ENCODE measurements at regions not wholly inside any gene's neighbourhood (a gene's known extent, or its start where the extent isn't known, plus 50 kb on each side); places are given as distances from the start of the nearest gene placed in this dataset.
"Not testable (repeated sequence)": the region's sequence is repeated elsewhere in the genome, so short reads cannot be mapped to it uniquely, and the experiment has no call there.

DNA sequence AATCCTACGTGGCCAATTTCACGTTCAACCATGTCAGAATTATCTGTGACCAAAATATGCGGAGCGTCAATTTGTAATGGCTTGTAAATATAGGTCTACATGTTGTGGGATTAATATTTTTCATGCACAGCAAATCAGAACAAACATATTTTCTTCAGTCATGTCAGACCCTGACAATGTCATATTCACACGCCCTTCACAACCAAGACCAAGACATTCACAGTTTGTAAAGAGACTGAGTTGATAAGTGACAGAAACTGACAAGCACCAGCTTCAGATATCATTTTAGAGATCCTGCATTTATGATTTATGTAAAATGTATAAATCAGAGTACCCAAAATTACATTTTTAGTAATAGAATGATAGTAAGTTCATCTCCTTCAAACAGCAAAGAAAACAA lies 57.3 kb upstream of the NOVA1 start:
- no peak for DNase-seq

DNA sequence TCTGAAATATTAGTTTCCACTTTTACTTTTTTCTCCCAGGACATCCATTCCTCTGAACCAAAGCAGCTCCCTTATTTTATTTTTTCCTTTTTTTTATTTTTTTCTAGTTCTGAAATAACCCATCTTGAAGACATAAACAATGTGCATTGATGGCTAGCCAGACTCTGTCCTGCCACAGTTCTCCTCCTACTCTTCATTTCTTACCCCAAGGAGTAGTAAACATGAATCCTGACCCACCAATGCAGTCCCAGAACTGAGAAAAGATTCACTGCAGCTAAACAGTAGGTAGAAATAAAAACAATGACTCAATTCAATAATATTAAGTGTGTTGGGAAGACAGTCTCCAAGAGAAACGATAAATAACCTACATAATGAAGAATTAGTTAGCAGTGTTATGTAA lies 65.7 kb upstream of the NOVA1 start:
- DNase-seq = no peak

DNA sequence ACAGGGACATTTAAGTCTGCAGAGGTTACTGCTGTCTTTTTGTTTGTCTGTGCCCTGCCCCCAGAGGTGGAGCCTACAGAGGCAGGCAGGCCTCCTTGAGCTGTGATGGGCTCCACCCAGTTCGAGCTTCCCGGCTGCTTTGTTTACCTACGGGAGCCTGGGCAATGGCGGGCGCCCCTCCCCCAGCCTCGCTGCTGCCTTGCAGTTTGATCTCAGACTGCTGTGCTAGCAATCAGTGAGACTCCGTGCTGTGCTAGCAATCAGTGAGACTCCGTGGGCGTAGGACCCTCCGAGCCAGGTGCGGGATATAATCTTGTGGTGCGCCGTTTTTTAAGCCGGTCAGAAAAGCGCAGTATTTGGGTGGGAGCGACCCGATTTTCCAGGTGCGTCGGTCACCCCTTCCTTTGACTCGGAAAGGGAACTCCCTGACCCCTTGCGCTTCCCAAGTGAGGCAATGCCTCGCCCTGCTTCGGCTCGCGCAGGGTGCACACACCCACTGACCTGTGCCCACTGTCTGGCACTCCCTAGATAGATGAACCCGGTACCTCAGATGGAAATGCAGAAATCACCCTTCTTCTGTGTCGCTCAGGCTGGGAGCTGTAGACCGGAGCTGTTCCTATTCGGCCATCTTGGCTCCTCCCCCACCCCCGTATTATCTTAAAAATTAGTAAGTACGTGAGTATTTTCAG lies 81.0 kb upstream of the NOVA1 start:
- DNase-seq = not testable (repeated sequence)

DNA sequence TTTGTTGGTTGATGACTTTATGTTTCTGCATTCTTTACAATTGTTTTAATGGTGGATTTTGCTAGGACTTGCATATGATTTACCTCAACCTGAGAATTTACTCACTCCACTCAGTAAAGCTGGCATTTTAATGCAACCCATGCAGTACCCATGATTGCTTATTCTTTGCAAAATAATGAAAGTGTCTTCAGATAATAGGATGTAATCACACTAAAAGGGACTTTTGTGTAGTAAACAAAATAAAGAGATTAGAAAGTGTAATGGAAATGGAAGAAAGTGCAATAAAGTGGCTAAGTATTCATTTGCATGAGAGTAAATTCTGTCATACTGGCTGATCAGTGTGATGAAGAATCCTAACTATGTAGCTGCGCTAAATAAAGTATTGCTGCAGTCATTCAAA lies 87.6 kb upstream of the NOVA1 start:
- DNase-seq = no peak

DNA sequence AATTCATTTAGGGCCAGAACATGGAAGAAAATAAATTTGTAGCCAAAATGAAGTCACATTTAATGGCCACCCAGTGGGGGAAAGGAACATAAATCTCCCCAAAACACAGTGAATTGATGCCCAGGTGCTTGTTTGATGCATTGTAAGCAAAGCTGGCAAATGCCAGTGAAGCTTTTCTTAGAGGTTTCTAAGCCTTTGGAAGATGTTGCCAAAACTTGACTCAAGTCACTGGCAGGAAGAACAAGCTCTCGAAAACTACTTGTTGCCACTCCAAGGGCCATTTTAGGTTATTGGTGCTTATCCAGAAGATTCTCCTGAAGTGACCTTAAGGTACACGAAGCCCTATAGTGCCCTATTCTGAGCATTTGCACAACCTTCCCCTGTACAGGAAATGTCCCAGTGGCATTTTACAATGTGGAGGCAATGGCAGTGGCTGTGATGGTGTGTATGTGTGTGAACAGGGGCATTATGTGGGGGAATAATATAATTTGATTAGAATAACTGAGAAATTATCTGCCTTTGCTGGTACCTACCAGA lies 89.5 kb upstream of the NOVA1 start:
- no peak for DNase-seq

DNA sequence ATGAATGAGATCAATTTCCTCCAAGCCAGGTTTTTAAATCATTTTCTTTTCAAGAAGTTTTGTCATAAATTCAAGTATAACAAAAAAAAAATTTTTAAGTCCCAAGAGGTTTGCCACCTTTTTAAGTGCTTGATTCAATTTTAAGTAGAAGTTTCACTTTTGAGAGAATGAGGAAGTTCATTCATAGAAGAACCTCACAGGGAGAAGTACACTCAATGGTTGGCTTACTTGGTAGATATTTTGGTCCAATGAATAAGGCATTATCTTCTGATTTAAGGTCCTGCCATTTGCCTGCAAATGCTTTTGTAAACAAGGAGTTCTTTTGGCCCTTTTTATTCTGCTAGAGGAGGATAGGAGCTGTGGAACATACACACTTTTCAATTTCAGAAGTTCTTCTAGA lies 96.7 kb upstream of the NOVA1 start:
- DNase-seq = no peak

DNA sequence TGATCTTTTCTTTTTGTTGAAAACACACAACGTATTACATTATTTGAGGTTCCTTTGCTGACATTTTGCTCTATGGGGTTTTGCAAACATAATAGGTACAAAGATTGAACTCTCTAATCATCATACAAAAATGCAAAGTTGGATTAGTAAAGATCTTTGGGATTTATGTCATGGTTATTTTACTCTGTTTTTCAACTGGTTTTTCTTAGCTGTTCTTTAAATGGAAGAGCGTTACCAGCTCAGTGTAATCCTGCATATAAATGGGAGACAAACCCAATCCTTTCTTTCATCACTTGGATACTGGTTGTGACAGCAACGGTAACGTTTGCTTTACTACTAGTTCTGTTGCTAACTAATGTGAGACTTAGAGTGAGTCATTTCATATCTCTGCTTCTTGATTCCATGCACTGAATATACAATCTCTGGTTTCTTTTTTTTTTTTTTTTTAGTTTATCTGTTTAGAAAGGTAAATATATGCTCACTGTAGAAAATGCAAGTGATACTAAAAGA lies 104.9 kb upstream of the NOVA1 start:
- no peak for DNase-seq

DNA sequence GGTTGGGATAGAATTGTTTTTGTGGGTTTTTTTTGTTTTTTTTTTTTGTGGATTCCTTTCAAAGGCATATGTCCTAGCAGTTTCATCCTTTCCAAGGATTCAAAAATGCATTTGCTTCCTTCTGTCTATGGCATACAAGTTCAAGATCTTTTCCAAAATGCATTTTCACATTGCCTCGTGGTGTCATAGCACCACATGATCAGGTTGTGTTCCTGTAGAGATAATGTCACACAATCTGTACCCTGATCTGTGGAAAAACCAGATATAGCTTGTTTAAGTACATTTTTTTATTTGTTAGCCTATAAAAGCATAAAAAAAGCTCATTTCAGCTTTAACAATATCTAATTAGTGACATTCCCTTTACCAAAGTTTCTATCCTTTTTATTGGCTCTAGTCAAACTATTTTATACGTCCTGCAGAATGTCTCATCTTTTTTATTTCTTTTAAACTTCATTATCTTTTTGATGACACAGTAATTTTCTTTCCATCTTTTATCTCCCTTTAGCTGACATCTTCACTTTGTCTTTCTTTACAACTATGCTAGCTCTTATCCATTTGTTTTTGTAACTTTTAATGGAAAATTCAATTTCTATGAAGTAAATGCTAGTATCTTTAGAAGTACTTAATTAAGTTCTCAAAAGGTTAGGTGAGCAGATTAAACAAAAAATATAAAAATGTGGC lies 106.0 kb upstream of the NOVA1 start:
- DNase-seq = no peak

DNA sequence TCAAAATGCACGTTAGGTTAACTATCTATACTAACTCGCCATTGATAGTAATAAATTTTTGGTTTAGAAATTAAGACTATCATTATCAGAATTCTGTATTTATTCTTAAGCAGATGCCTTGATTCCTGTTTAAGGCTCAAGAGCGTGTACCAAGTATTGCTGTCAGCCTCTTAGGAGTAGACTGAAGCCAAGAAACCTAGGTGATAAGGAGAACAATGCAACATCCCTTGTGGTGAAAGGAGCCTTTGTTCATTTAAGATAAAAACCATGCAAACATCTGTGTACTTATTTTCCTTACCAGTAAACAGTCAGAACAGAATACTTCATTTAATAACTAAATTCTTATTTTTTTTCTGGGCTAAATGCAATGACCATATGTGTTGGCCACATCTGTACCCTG lies 109.4 kb upstream of the NOVA1 start:
- no peak for DNase-seq

DNA sequence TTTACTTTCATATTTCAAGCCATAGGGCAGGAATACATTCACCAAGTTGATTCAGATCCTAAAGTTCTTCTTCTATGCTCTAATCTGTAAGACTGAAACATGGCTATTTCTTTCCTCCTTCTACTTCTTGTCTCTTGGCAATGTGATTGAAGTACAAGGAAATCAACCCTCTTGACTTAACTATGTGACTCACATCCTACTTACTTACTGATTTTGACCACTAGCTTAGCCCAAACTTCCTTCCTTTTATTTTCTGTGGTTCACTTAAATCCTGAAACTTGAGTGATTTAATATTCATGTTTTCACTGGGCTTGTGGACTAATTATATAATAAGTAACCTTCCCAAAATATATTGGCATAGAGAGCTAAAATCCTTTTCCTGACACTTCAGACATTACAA lies 111.2 kb upstream of the NOVA1 start:
- DNase-seq = no peak

DNA sequence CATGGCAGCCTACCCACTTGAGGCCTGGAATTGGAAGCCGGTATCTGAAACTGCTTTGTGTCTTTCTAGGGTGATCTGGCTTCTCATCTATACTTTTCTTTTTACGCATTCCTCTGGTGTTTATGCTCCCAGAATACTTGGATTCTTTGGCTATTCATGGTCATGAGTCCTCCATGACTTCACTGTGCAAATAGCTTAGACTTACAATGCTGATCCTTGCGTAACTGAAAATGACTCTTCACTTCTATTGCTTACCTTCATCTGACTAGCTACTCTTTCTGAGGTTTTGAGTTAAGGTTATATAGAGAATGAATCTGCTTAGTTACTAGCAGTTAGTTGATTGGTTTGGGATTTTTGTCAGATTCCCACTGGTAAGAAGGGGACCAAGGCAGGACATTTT lies 121.7 kb upstream of the NOVA1 start:
- no peak for DNase-seq

DNA sequence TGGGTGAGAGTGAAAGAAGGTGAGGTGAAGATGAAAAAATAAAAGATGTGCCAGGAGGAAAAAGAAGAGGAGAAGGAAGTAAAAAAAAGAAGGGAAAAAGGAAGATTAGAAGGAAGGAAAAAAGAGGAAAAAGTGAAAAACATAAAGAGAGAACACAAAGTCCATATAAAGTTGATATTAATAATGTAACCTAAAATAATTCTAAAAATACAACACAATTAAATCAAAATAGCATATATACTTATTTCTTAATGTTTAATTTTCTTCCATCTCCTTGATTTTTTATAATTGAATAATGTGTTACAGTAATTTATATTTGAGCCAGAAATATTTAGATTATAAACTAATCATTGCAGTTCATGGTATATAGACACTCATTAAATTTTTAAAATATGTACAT lies 124.4 kb upstream of the NOVA1 start:
- no peak for DNase-seq

DNA sequence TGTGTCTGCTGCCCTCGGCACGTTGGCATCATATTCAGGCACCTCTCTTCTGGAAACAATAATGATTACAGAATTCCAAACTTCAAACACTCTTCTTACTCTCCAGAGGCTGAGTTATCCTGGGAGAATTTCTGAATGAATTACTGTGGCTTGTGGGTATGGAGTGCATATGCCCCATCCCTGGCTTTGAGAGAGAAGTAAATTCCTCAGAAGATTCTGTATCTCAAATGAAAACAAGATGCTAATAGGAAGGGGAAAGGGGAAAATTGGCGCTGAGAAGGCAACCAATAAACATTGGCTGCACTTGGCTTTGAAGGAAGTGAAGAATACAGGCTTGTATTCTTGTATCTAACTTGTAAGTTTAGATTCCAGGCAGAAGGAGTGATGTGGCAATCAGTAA lies 132.0 kb upstream of the NOVA1 start:
- no peak for DNase-seq

DNA sequence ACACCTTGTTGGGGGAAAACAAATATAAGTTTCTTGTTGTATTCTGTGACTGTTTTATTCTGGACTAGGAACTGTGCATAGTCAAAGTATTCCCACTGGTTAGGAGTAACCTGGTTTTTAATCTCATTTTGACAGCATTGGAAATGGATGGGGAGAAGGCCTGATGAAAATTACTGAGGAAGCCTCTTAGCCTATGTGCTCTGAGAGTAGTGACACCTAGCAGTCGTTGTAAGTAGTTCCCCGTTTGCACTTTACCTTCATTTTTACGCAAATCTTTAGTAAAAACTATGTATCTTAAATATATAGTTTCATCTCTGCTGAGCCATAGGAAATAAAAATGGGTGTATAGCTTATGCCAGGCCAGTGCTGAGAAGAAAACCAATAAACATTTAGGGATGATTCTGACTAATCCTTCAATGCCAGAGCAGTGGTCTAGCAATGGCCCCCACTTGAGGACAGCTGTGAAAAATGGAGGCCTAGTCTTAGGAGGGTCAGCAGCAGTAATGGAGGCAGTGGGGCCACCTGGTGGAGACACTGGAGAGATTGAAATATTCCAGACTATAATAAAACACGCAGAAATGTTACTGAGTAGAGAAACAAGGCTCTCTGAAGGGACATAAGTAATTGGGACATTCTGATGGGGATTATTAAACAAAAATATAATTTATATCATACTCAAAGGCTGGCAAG lies 133.2 kb upstream of the NOVA1 start:
- no peak for DNase-seq

DNA sequence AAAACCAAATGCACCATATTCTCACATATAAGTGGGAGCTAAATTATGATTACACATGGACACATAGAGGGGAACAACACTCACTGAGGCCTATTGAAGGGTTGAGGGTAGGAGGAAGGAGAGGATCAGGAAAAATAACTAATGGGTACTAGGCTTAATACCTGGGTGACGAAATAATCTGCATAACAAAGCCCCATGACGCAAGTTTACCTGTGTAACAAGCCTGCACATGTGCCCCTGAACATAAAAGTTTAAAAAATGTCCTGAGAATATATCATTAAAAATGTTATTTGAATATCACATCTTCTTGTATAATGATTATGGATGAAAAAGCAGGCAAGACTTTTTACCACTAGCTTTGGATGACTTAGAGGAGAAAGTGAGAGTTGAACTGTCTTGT lies 138.0 kb upstream of the NOVA1 start:
- no peak for DNase-seq

DNA sequence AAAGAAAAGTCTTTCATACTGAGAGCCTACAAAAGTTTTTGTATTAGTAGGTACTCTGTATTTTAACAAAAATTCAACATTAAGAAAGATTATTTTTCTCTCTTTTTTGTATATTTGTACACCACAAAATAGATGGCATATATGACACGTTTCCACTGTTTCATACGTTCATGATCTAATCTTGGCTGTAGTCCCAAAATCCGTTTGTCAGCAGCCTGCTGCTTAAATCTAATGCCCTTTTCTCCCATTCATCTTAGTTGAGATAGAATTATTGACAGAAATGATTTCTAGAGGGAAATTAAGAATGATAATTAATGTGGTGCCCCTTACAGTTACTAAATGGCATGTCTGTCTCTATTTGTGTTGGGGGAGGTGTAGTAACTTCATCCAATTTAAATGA lies 140.7 kb upstream of the NOVA1 start:
- no peak for DNase-seq

DNA sequence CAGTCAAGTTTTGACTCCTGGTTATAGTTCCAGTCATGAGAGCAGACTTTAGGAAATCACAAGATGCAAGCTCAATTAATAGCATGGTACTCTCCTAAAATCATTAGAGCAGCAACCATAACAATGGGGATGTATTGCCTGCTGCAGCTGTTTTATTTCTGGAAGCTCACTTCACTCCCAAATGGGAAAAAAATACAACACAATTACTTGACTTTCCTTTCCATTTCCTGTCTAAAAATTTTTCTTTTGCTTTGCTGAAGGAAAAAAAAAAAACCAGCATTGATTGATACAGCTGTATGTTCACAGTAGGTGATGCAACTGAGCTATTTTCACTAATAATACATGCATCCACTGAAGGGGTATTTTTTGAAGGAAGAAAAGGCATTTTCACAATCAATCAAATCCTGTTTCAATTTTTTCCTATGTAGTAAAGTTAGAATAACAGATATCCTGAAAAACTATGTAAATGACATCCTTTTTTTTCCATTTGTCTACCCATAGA lies 143.9 kb upstream of the NOVA1 start:
- DNase-seq = no peak

DNA sequence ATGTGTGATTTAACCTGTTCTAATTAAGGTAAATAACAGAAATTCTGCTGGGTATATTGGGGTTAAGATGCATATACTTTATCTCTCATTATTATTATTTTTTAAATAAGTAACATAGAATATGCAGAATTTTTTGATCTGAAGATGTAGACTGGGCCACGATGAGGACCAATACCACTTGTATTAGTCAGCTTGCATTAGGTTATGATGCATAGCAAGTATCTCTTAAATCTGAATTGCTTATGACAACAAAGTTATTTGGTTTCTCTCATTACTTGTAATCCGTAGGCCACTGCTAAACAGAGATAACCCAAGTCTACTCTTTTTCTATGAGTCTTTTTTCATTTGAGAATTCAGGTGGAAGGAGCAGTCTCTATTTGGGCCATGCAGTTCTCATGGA lies 145.5 kb upstream of the NOVA1 start:
- DNase-seq = no peak

DNA sequence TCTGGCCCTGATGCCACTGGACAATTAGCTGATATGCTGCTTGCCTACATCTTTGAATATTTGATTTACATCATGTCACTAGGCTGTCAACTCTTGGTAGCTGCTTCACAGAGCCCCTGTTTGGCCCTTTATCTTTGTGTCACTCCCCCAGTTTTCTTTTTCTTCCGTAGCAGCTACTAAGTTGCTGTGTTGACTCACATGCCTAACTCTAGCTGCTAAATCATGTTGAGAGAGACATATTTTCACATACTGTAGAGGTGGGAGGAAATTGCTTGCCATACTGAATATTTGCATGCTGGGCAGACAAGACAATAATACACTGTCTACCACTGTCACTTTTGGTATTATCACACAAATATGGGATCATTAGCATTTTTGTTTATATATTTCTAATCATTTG lies 147.1 kb upstream of the NOVA1 start:
- no peak for DNase-seq

DNA sequence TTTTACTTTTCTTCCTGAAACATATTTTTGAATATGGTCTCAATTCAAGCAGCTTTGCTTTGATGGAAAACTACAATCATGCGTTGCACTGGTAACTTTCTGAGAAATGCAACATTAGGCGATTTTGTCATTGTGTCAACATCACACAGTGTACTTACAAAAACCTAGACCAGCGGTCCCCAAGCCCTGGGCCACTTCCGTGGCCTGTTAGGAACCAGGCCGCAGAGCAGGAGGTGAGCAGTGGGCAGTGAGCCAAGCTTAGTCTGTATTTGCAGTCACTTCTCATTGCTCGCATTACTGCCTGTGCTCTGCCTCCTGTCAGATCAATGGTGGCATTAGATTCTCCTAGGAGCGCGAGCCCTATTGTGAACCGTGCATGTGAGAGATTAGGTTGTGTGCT lies 163.7 kb upstream of the NOVA1 start:
- no peak for DNase-seq

DNA sequence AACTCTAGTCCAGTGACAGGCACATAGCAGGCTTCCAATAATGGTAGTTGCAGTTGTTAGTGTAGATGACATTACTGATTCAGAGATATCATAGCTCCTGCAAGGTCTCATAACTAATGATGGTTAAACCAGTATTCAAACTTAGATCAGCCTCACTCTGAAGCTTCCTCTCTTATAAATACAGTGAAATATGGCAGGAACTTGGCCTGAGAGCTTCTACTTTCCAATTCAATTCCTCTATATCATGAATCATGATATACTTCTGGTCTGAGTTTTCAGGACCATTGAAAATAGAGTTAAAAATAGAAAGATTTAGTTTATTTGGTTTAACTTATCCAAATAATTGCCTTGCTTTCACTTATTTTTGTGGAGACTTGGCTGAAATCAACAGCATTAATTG lies 167.5 kb upstream of the NOVA1 start:
- DNase-seq = no peak

DNA sequence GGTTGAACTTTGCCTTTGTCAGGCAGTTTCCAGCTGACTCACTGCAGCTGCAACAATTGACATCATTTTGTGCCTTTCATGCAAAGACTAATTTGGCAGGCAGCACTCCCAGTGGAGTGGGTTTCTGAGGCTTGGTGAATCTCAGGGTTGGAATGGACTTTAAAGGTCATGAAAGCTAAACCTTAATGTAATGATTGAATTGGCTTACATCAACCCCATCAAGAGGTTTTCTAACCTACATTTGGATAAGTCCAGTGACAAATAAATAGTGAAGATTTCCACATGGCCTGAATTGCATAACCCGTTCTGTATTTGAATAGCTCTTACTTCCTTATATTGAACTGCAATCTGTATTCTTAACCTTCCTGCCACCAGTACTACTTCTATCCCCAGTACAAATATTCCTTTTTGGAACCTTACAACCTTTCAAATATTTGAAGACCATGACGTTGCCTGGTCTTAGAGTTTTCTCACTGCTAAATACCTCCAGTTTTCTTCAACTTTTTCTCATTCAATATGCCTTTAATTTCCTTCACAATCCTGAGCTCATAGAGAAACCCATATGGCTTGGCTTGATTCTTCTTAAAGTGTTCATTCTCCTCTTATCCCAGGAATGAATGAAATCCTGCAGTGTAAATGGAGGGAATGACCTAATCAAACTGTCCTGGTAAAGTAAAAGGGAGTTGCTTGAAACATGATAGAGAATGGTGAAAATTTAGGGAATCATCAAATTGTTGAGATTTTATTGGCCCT lies 168.1 kb upstream of the NOVA1 start:
- no peak for DNase-seq

DNA sequence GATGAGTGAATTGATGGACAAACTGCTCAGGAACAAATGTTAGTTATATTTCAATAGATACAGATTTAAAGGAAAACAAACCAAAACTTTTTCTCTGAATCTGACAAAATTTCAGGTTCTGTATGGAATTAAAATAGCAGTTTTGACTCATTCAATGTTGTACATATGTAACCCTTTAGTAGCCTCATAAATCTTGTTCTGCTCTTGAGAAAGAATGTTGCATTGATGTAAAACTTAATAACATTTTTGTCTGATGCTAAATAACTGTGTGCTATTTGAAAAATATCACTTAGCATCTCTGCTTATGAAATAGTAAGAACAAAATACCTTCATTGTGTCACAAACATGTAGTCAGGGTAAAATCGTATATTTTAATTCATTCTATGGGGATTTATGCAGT lies 168.9 kb upstream of the NOVA1 start:
- no peak for DNase-seq
